SK-N-SH (cell line): ENCODE measurements at regions not wholly inside any gene's neighbourhood (a gene's known extent, or its start where the extent isn't known, plus 50 kb on each side); places are given as distances from the start of the nearest gene placed in this dataset.

Experiments used
- CTCF ChIA-PET: fragments of 300-600, 350-600 bp; formaldehyde crosslinking; extraction: SDS; loops from one replicate; lab custom pipeline; 2021; lab: Yijun Ruan, JAX
- POLR2A ChIA-PET: fragments of 350-600 bp; sonication (Branson Sonifier 250); formaldehyde crosslinking; extraction: SDS; loops from one replicate; lab custom pipeline; 2020; ENCODE audit warnings: antibody characterized with exemption, inconsistent platforms; lab: Yijun Ruan, JAX
- DNase-seq: peaks from one replicate; pipeline ENCODE4 v3.0.0; 2012
- H2AFZ ChIP-seq: fragments of 200-600 bp; sonication (generic); 2 replicates; pipeline ENCODE4 v1.8.1; 2016; ENCODE audit warnings: antibody characterized with exemption, mild to moderate bottlenecking, low read depth
- H3F3A ChIP-seq: fragments of 200-600 bp; sonication (generic); replicated peaks from 2 replicates; pipeline ENCODE3; 2016; ENCODE audit warnings: antibody characterized with exemption, mild to moderate bottlenecking; ENCODE audit not compliant: insufficient read depth
- H3K27ac ChIP-seq, 2 experiments: fragments of 200-500 bp in 1 of 2; fragments of 200-600 bp in 1 of 2; sonication (Bioruptor generic) in 1 of 2; sonication (generic), shearing (Covaris generic) in 1 of 2; 2 replicates each; pipeline versions ENCODE4 v1.5.1 to v1.6.1; 2014 to 2016; ENCODE audit warnings: low read depth in 2 of 2, inconsistent platforms in 1 of 2, low read length in 1 of 2, mild to moderate bottlenecking in 1 of 2, mixed read lengths in 1 of 2
- H3K27me3 ChIP-seq: fragments of 200-600 bp; sonication (generic), shearing (Covaris generic); 2 replicates; pipeline ENCODE4 v1.6.1; 2016; ENCODE audit warnings: mixed run types; ENCODE audit not compliant: insufficient read depth
- H3K36me3 ChIP-seq, 2 experiments: fragments of 200-500 bp in 1 of 2; fragments of 200-600 bp in 1 of 2; sonication (Bioruptor generic) in 1 of 2; sonication (generic) in 1 of 2; replicated peaks in 1 of 2; 2 replicates each; pipeline versions ENCODE3 to v1.5.1; 2014 to 2016; ENCODE audit warnings: low read length in 1 of 2, mild to moderate bottlenecking in 1 of 2; ENCODE audit not compliant: insufficient read depth in 2 of 2, control insufficient read depth in 1 of 2
- H3K4me1 ChIP-seq, 2 experiments: fragments of 200-500 bp in 1 of 2; fragments of 200-600 bp in 1 of 2; sonication (Bioruptor generic) in 1 of 2; sonication (generic), shearing (Covaris generic) in 1 of 2; 2 replicates each; pipeline versions ENCODE4 v1.5.1 to v1.6.1; 2014 to 2016; ENCODE audit warnings: low read depth in 1 of 2, low read length in 1 of 2, mixed run types in 1 of 2; ENCODE audit not compliant: insufficient read depth in 2 of 2, control insufficient read depth in 1 of 2
- H3K4me2 ChIP-seq: fragments of 200-600 bp; sonication (generic), shearing (Covaris generic); 2 replicates; pipeline ENCODE4 v1.6.1; 2017; ENCODE audit warnings: mixed run types
- H3K4me3 ChIP-seq, 2 experiments: fragments of 200-500 bp in 1 of 2; fragments of 200-600 bp in 1 of 2; sonication (Bioruptor generic) in 1 of 2; sonication (generic), shearing (Covaris generic) in 1 of 2; 2 replicates each; pipeline versions ENCODE4 v1.5.1 to v1.8.1; 2014 to 2016; ENCODE audit warnings: low read depth in 2 of 2, inconsistent platforms in 1 of 2, low read length in 1 of 2, mild to moderate bottlenecking in 1 of 2, mixed read lengths in 1 of 2, moderate library complexity in 1 of 2
- H3K79me2 ChIP-seq: fragments of 200-600 bp; sonication (generic); 2 replicates; pipeline ENCODE4 v1.8.1; 2017; ENCODE audit warnings: mild to moderate bottlenecking; ENCODE audit not compliant: insufficient read depth
- H3K9ac ChIP-seq: fragments of 200-600 bp; sonication (generic); 2 replicates; pipeline ENCODE4 v1.6.1; 2017; ENCODE audit warnings: mixed run types
- H3K9me2 ChIP-seq: fragments of 200-600 bp; sonication (generic); 2 replicates; pipeline ENCODE4 v1.6.1; 2017; ENCODE audit warnings: mixed run types
- H3K9me3 ChIP-seq: fragments of 200-600 bp; sonication (generic); 2 replicates; pipeline ENCODE4 v1.6.1; 2017; ENCODE audit warnings: mixed run types, mild to moderate bottlenecking, moderate library complexity
- H4K20me1 ChIP-seq: fragments of 200-600 bp; sonication (generic); 2 replicates; pipeline ENCODE4 v1.6.1; 2017; ENCODE audit warnings: mild to moderate bottlenecking, mixed run types; ENCODE audit not compliant: insufficient read depth
- CHD2 ChIP-seq: fragments of 150-350 bp; IDR thresholded peaks from 2 replicates; pipeline ENCODE4 v1.6.1; 2018; ENCODE audit warnings: low read length; ENCODE audit not compliant: partially characterized antibody
- EP300 ChIP-seq, 2 experiments: IDR thresholded peaks; 2 replicates each; pipeline versions ENCODE4 v1.4.0 to v1.6.1; 2012; ENCODE audit warnings: borderline replicate concordance in 1 of 2, low read depth in 1 of 2, low read length in 1 of 2
- EZH2phosphoT487 ChIP-seq: fragments of 200-600 bp; sonication (generic); IDR thresholded peaks from 2 replicates; pipeline ENCODE4 v1.6.1; 2017; ENCODE audit warnings: low read depth, mixed run types, mild to moderate bottlenecking, antibody characterized with exemption, moderate library complexity, borderline replicate concordance
- FOXM1 ChIP-seq: IDR thresholded peaks from 2 replicates; pipeline ENCODE4 v1.4.0; 2012; ENCODE audit warnings: low read depth, mild to moderate bottlenecking
- IRF3 ChIP-seq: fragments of 150-350 bp; IDR thresholded peaks from 2 replicates; pipeline ENCODE4 v1.6.1; 2016; ENCODE audit warnings: mild to moderate bottlenecking, low read depth, low read length
- NFIC ChIP-seq: IDR thresholded peaks from 2 replicates; pipeline ENCODE4 v1.4.0; 2012; ENCODE audit warnings: borderline replicate concordance
- RFX5 ChIP-seq: IDR thresholded peaks from 2 replicates; pipeline ENCODE4 v1.6.1; 2012; ENCODE audit warnings: mild to moderate bottlenecking, improper control_type of control experiment, low read length
- SIN3A ChIP-seq: IDR thresholded peaks from 2 replicates; pipeline ENCODE4 v1.6.1; 2012; ENCODE audit warnings: low read depth, mild to moderate bottlenecking, low read length, moderate library complexity, borderline replicate concordance
- SMC3 ChIP-seq: IDR thresholded peaks from 2 replicates; pipeline ENCODE4 v1.6.1; 2012; ENCODE audit warnings: low read depth, low read length, improper control_type of control experiment
- TEAD4 ChIP-seq: IDR thresholded peaks from 2 replicates; pipeline ENCODE4 v1.4.0; 2012; ENCODE audit warnings: mild to moderate bottlenecking, borderline replicate concordance; ENCODE audit not compliant: insufficient read depth
- YY1 ChIP-seq: IDR thresholded peaks from 2 replicates; pipeline ENCODE4 v1.4.0; 2012; ENCODE audit warnings: low read depth, mild to moderate bottlenecking
- ZBTB33 ChIP-seq: IDR thresholded peaks from 2 replicates; pipeline ENCODE4 v1.4.0; 2012; ENCODE audit warnings: low read depth, borderline replicate concordance
- WGBS: methylation state at CpG from one replicate; pipeline ENCODE4 v1.1.6; 2017; ENCODE audit warnings: low lambda C conversion rate; 5-methylcytosine and 5-hydroxymethylcytosine counted together
- TF ChIP-seq, protein P1 (sequence below): IDR thresholded peaks from 2 replicates; pipeline ENCODE4 v1.4.0; 2012; ENCODE audit warnings: low read depth
- TF ChIP-seq, protein P2 (sequence below): fragments of 200-600 bp; sonication (generic); IDR thresholded peaks from 2 replicates; pipeline ENCODE4 v1.6.1; 2017; ENCODE audit warnings: antibody characterized with exemption, mild to moderate bottlenecking, moderate library complexity

DNA sequence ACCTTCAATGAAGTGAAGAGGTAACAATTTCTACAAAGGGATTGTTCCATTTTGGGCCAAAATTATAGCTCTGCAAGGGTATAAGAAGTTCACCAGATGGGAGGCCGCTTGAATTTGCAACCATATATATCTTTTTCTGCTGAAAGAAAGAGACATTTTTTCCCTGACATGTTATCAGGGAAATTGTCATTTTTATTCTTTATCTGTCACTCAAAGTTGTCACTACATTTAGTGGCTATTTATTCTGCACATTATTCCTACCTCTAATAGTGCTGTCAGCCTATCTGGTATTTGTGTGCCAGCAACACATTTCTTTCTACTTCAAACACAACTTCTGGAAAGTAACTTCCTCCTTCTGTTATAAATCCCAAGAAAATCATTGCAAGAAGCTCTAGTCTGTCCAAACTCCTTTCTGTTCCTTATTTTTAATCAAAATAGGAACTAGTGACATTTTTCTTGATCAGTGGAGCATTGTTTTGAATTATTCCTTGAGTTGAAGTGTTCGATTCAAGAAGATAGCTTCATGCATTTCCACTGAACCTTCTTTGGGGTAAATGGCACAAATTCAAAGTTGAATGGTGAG, 137.9 kb upstream of the ATP2B1 start:
- POLR2A ChIA-PET = no interaction called here
- no peaks in the 10 kb centered on the region for H3K9me2 ChIP-seq
- no peak overlapping the region for H2AFZ ChIP-seq
- no peak overlapping the region for H3K9ac ChIP-seq
- no peaks in the 10 kb centered on the region for H3K36me3 ChIP-seq
- no peaks in the 10 kb centered on the region for H4K20me1 ChIP-seq
- H3K4me1 ChIP-seq = no peaks in the 10 kb centered on the region
- WGBS = 78% methylated on average over 2 of the region's 2 CpGs
- no peaks in the 10 kb centered on the region for H3K27me3 ChIP-seq
- no peak overlapping the region for H3K4me3 ChIP-seq
- TF ChIP-seq NFIC (no peak), EP300 (IDR thresholded peaks at IDR 0.05; ENCODE audit: borderline replicate concordance in 1 of 2, low read depth in 1 of 2, low read length in 1 of 2) (no peak), SMC3 (no peak), CHD2 (no peak), YY1 (no peak), RFX5 (no peak), IRF3 (no peak), SIN3A (no peak), ZBTB33 (no peak), FOXM1 (no peak), TEAD4 (no peak), EZH2phosphoT487 (no peak)
- TF ChIP-seq, protein P1, sequence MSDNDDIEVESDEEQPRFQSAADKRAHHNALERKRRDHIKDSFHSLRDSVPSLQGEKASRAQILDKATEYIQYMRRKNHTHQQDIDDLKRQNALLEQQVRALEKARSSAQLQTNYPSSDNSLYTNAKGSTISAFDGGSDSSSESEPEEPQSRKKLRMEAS = no peak
- TF ChIP-seq, protein P2, sequence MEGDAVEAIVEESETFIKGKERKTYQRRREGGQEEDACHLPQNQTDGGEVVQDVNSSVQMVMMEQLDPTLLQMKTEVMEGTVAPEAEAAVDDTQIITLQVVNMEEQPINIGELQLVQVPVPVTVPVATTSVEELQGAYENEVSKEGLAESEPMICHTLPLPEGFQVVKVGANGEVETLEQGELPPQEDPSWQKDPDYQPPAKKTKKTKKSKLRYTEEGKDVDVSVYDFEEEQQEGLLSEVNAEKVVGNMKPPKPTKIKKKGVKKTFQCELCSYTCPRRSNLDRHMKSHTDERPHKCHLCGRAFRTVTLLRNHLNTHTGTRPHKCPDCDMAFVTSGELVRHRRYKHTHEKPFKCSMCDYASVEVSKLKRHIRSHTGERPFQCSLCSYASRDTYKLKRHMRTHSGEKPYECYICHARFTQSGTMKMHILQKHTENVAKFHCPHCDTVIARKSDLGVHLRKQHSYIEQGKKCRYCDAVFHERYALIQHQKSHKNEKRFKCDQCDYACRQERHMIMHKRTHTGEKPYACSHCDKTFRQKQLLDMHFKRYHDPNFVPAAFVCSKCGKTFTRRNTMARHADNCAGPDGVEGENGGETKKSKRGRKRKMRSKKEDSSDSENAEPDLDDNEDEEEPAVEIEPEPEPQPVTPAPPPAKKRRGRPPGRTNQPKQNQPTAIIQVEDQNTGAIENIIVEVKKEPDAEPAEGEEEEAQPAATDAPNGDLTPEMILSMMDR = no peak
- no peaks in the 10 kb centered on the region for H3F3A ChIP-seq
- no peak for DNase-seq
- no peaks in the 10 kb centered on the region for H3K79me2 ChIP-seq
- no peak overlapping the region for H3K4me2 ChIP-seq
- H3K9me3 ChIP-seq = no peaks in the 10 kb centered on the region
- CTCF ChIA-PET = interaction anchor here (0.6 kb wide), 1 partner anchor 1132 kb away, joined by 3 read pairs; no protein-coding TSS in a partner anchor
- no peak overlapping the region for H3K27ac ChIP-seq
